BJ (cell line): ENCODE measurements at regions not wholly inside any gene's neighbourhood (a gene's known extent, or its start where the extent isn't known, plus 50 kb on each side); places are given as distances from the start of the nearest gene placed in this dataset.

ENCODE experiments used
- CTCF ChIA-PET: fragments of 350-600 bp; formaldehyde crosslinking; extraction: SDS; loops from one replicate; lab custom pipeline; 2021; ENCODE audit warnings: antibody characterized with exemption, inconsistent platforms; lab: Yijun Ruan, JAX
- POLR2A ChIA-PET: fragments of 300-600 bp; sonication (Branson Sonifier 250); formaldehyde crosslinking; extraction: SDS; loops from one replicate; lab custom pipeline; 2021; ENCODE audit warnings: antibody characterized with exemption; lab: Charles Lee
- DNase-seq: peaks from one replicate; pipeline ENCODE4 v3.0.0-alpha.2; 2011; ENCODE audit warnings: low read depth
- H3K27me3 ChIP-seq: 2 replicates; pipeline ENCODE4 v1.6.0; 2011; ENCODE audit warnings: low read length; ENCODE audit not compliant: control insufficient read depth, insufficient read depth
- H3K36me3 ChIP-seq: 2 replicates; pipeline ENCODE4 v1.5.1; 2011; ENCODE audit warnings: low read length; ENCODE audit not compliant: control insufficient read depth, insufficient read depth
- H3K4me3 ChIP-seq: 2 replicates; pipeline ENCODE4 v1.5.1; 2011; ENCODE audit warnings: low read depth, mild to moderate bottlenecking, control low read depth, low read length
- CTCF ChIP-seq: IDR thresholded peaks from 2 replicates; pipeline ENCODE4 v1.5.1; 2011; ENCODE audit warnings: low read depth, mild to moderate bottlenecking, control low read depth, inconsistent platforms, low read length, moderate library complexity; ENCODE audit not compliant: insufficient read depth

- ChIA-PET CTCF (no interaction called here), POLR2A (no interaction called here)
- DNase-seq: no peak
- Histone ChIP-seq H3K27me3 (no peaks in the 10 kb centered on the region), H3K4me3 (no peak overlapping the region), H3K36me3 (no peaks in the 10 kb centered on the region)
- TF ChIP-seq CTCF: no peak
These were observed 769.2 kb upstream of the EPHA5 start for GRCh38 chr4:66439508-66439907.

- TF ChIP-seq CTCF: no peak
- no peak for DNase-seq
- Histone ChIP-seq H3K27me3 (no peaks in the 10 kb centered on the region), H3K36me3 (no peaks in the 10 kb centered on the region), H3K4me3 (no peak overlapping the region)
- POLR2A ChIA-PET: no interaction called here
- CTCF ChIA-PET: no interaction called here
These were observed 763.4 kb upstream of the EPHA5 start for GRCh38 chr4:66433706-66434105.

- Histone ChIP-seq H3K27me3 (no peaks in the 10 kb centered on the region), H3K4me3 (no peak overlapping the region), H3K36me3 (no peaks in the 10 kb centered on the region)
- ChIA-PET CTCF (no interaction called here), POLR2A (no interaction called here)
- no peak for DNase-seq
- TF ChIP-seq CTCF: no peak
These were observed 760.6 kb upstream of the EPHA5 start for GRCh38 chr4:66430856-66431255.

GRCh38 chr4:66429276-66429675 lies 759.0 kb upstream of the EPHA5 start:
- no peak for DNase-seq
- TF ChIP-seq CTCF: no peak
- H3K27me3 ChIP-seq: no peaks in the 10 kb centered on the region
- CTCF ChIA-PET: no interaction called here
- H3K36me3 ChIP-seq: no peaks in the 10 kb centered on the region
- POLR2A ChIA-PET: no interaction called here
- H3K4me3 ChIP-seq: no peak overlapping the region

- CTCF ChIA-PET: no interaction called here
- POLR2A ChIA-PET: no interaction called here
- no peak for DNase-seq
These were observed 746.1 kb upstream of the EPHA5 start for GRCh38 chr4:66416425-66416824.

More at GRCh38 chr4:66416425-66416824, 746.1 kb upstream of the EPHA5 start:
- H3K27me3 ChIP-seq: no peaks in the 10 kb centered on the region
- no peak overlapping the region for H3K4me3 ChIP-seq
- H3K36me3 ChIP-seq: no peaks in the 10 kb centered on the region
- TF ChIP-seq CTCF: no peak
